Left lung (tissue), 4 donors: ENCODE measurements at regions not wholly inside any gene's neighbourhood (a gene's known extent, or its start where the extent isn't known, plus 50 kb on each side); places are given as distances from the start of the nearest gene placed in this dataset.

Experiments used
- ATAC-seq: fragments of 200-7000 bp; cut with Tn5 transposase; one replicate; pipeline ENCODE4 v1.9.1; 2020; ENCODE audit warnings: moderate library complexity
- DNase-seq, 4 donors: peaks; one replicate each; pipeline ENCODE4 v3.0.0-alpha.2; 2013 to 2020
- H3K27ac ChIP-seq, 2 donors: fragments of 200-600 bp; sonication (generic) in 1 of 2; one replicate each; pipeline versions ENCODE4 v1.5.0 to v1.8.0; 2020 to 2021
- H3K27me3 ChIP-seq, 2 donors: fragments of 200-600 bp; sonication (generic) in 1 of 2; one replicate each; pipeline versions ENCODE4 v1.5.0 to v1.8.0; 2020 to 2021
- H3K36me3 ChIP-seq, 2 donors: fragments of 200-600 bp; sonication (generic) in 1 of 2; one replicate each; pipeline versions ENCODE4 v1.5.0 to v1.8.0; 2020 to 2021
- H3K4me1 ChIP-seq, 2 donors: fragments of 200-600 bp; one replicate each; pipeline ENCODE4 v1.8.0; 2021
- H3K4me3 ChIP-seq, 2 donors: fragments of 200-600 bp; sonication (generic) in 1 of 2; one replicate each; pipeline versions ENCODE4 v1.5.0 to v1.8.0; 2020 to 2021; ENCODE audit warnings: mild to moderate bottlenecking in 1 of 2
- H3K9me3 ChIP-seq, 2 donors: fragments of 200-600 bp; sonication (generic) in 1 of 2; one replicate each; pipeline versions ENCODE4 v1.5.0 to v1.8.0; 2020 to 2021
- CTCF ChIP-seq, 2 donors: fragments of 200-600 bp; sonication (generic) in 1 of 2; IDR thresholded peaks; one replicate each; pipeline versions ENCODE4 v1.5.0 to v1.8.0; 2021; ENCODE audit warnings: antibody characterized with exemption in 2 of 2
- intact Hi-C, 2 donors: fragments of 100-400 bp; cut with DNase I; formaldehyde crosslinking; loops; one replicate each; pipeline versions ENCODE4 v1.11.2 to v1.14.2; 2022
- donor health status: DM: no; HTN: yes; CAD: no.
- donor health status: DM: no; HTN: no; CAD: no.

- ATAC-seq (no peak), DNase-seq (no peak)
- Histone ChIP-seq H3K27ac (no peak overlapping the region), H3K36me3 (no peaks in the 10 kb centered on the region), H3K4me3 (no peak overlapping the region), H3K4me1 (no peaks in the 10 kb centered on the region), H3K9me3 (no peaks in the 10 kb centered on the region), H3K27me3 (no peaks in the 10 kb centered on the region)
- intact Hi-C loops, result no loop called here
- TF ChIP-seq CTCF (IDR thresholded peaks at IDR 0.05), result no peak
Measured at GRCh38 chr6:54014440-54014839, 96.8 kb upstream of the MLIP start.

GRCh38 chr6:54017877-54018276, 93.4 kb upstream of the MLIP start:
- ATAC-seq (no peak), DNase-seq (no peak)
- Histone ChIP-seq H3K27ac (no peak overlapping the region), H3K4me3 (no peak overlapping the region), H3K27me3 (no peaks in the 10 kb centered on the region), H3K36me3 (no peaks in the 10 kb centered on the region), H3K9me3 (no peaks in the 10 kb centered on the region), H3K4me1 (no peaks in the 10 kb centered on the region)
- intact Hi-C loops, result no loop called here
- TF ChIP-seq CTCF (IDR thresholded peaks at IDR 0.05), result no peak

GRCh38 chr6:54018722-54019121, 92.5 kb upstream of the MLIP start:
- no peaks in the 10 kb centered on the region for H3K4me1 ChIP-seq
- intact Hi-C loops, result no loop called here
- H3K27ac ChIP-seq, result no peak overlapping the region
- DNase-seq (no peak), ATAC-seq (no peak)
- H3K9me3 ChIP-seq, result no peaks in the 10 kb centered on the region
- H3K27me3 ChIP-seq, result no peaks in the 10 kb centered on the region
- no peak for TF ChIP-seq CTCF (IDR thresholded peaks at IDR 0.05)
- H3K36me3 ChIP-seq, result no peaks in the 10 kb centered on the region
- H3K4me3 ChIP-seq, result no peak overlapping the region

GRCh38 chr6:54019860-54020259, 91.4 kb upstream of the MLIP start:
- no peaks in the 10 kb centered on the region for H3K4me1 ChIP-seq
- no peaks in the 10 kb centered on the region for H3K27me3 ChIP-seq
- no peak for ATAC-seq
- no peak overlapping the region for H3K4me3 ChIP-seq
- no peak for TF ChIP-seq CTCF (IDR thresholded peaks at IDR 0.05)
- intact Hi-C loops, result no loop called here
- H3K9me3 ChIP-seq, result no peaks in the 10 kb centered on the region
- no peak for DNase-seq
- H3K27ac ChIP-seq, result no peak overlapping the region
- H3K36me3 ChIP-seq, result no peaks in the 10 kb centered on the region

- H3K36me3 ChIP-seq, result no peaks in the 10 kb centered on the region
- intact Hi-C loops, result no loop called here
Measured at GRCh38 chr6:54020334-54020733, 90.9 kb upstream of the MLIP start.

More at GRCh38 chr6:54020334-54020733, 90.9 kb upstream of the MLIP start:
- H3K9me3 ChIP-seq, result no peaks in the 10 kb centered on the region
- no peak for TF ChIP-seq CTCF (IDR thresholded peaks at IDR 0.05)
- H3K4me3 ChIP-seq, result no peak overlapping the region
- no peaks in the 10 kb centered on the region for H3K27me3 ChIP-seq
- no peak for ATAC-seq
- no peaks in the 10 kb centered on the region for H3K4me1 ChIP-seq
- DNase-seq, result no peak
- H3K27ac ChIP-seq, result no peak overlapping the region
